Motor neuron (in vitro differentiated cells): ENCODE measurements at regions not wholly inside any gene's neighbourhood (a gene's known extent, or its start where the extent isn't known, plus 50 kb on each side); places are given as distances from the start of the nearest gene placed in this dataset.
A peak's percentile ranks its signal among the peaks of the same experiment; 100 is the strongest.

Experiments
- ATAC-seq, 8 experiments: fragments of 200-7000 bp; cut with Tn5 transposase; replicated peaks in 6 of 8; 2 replicates each; pipeline ENCODE4 v1.8.0; 2021; ENCODE audit warnings: mild to moderate bottlenecking in 8 of 8, moderate library complexity in 8 of 8
- H3K27ac ChIP-seq, 2 donors: fragments of 250-450 bp; sonication (Bioruptor Pico); 2 replicates each; pipeline ENCODE4 v1.9.0; 2021; ENCODE audit warnings: antibody characterized with exemption in 2 of 2, mild to moderate bottlenecking in 2 of 2, moderate library complexity in 1 of 2
- H3K4me1 ChIP-seq, 2 donors: fragments of 250-450 bp; sonication (Bioruptor Pico); replicated peaks in 1 of 2; 2 replicates each; pipeline ENCODE4 v1.6.1; 2021; ENCODE audit warnings: antibody characterized with exemption in 2 of 2, mild to moderate bottlenecking in 2 of 2, moderate library complexity in 1 of 2
- H3K4me3 ChIP-seq, 5 donors: fragments of 250-450 bp; sonication (Bioruptor Pico); 2 replicates each; pipeline ENCODE4 v1.9.0; 2021; ENCODE audit warnings: antibody characterized with exemption in 5 of 5, mild to moderate bottlenecking in 5 of 5, moderate library complexity in 4 of 5
- WGBS, 10 experiments: fragments of 450-650 bp; shearing (Covaris generic); methylation state at CpG; one replicate each; pipeline ENCODE4 v1.0.0; 2022; 5-methylcytosine and 5-hydroxymethylcytosine counted together
- in situ Hi-C, 9 experiments: fragments of 400-800 bp; cut with MboI; loops; one replicate each; pipeline ENCODE4 v1.15.0; 2021; ENCODE audit warnings: low sequenced_read_pairs in 9 of 9, low pct_unique_long_range_greater_than_20kb in 2 of 9; ENCODE audit not compliant: unreplicated experiment in 9 of 9

GRCh38 chr7:51367614-51367968, 51.0 kb upstream of the COBL start:
- 0 to 100% (median 21%) methylated on average over 1 to 3 of the region's 3 CpGs; no CpG with 5 or more reads in 5 of the 10 experiments for WGBS, 10 experiments
- in situ Hi-C loops: loop anchor here in 6 of 9 experiments (10.0 to 25.0 kb wide), 5 partner anchors 130 to 905 kb away; partner anchors contain the start of gene FIGNL1 (in 1 of the 6)
- Histone ChIP-seq H3K27ac (no peak overlapping the region), H3K4me3 (no peak overlapping the region), H3K4me1 (no peaks in the 10 kb centered on the region)
- no peak for ATAC-seq

- peak; percentile 79 to 100 (median 98) for ATAC-seq
- WGBS, 10 experiments: 0 to 93% (median 11%) methylated on average over 1 to 4 of the region's 6 CpGs; no CpG with 5 or more reads in 2 of the 10 experiments
- no peaks in the 10 kb centered on the region for H3K4me1 ChIP-seq
- no peak overlapping the region for H3K27ac ChIP-seq
- H3K4me3 ChIP-seq: no peak overlapping the region
- in situ Hi-C loops: loop anchor here in 6 of 9 experiments (10.0 to 25.0 kb wide), 5 partner anchors 130 to 905 kb away; partner anchors contain the start of gene FIGNL1 (in 1 of the 6)
Measured at GRCh38 chr7:51366930-51367613, 50.5 kb upstream of the COBL start.
